Renal cortex interstitium (tissue), 11 donors: ENCODE measurements at regions not wholly inside any gene's neighbourhood (a gene's known extent, or its start where the extent isn't known, plus 50 kb on each side); places are given as distances from the start of the nearest gene placed in this dataset.

Experiments
- DNase-seq, 11 donors: peaks; one replicate each; pipeline ENCODE4 v3.0.0-alpha.2; 2013; ENCODE audit warnings: low read depth in 9 of 11, low spot score in 4 of 11; ENCODE audit errors: extremely low read depth in 1 of 11

DNA sequence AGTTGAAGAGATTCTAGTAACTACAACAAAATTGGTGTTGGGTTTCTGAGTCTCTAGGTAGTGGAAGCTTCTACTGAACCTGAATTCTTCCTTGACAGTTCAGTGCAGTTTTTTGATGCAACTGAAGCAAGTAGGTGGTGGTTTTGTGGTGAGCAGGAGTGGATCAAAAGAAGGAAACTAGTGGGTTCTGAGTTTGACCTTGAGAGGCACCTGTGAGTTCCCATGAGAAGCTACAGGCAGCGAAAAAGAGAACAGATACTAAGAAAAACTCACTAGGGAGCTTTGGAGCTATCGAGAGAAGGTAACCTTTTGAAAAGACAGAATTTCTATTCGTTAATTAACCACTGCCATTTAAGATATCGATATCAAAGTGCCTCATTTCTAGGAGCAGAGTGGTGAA lies 145.2 kb downstream of the PDHA2 start:
- DNase-seq, result no peak

- DNase-seq, result no peak
These were observed 146.1 kb downstream of the PDHA2 start for GRCh38 chr4:95985791-95986550.

- no peak for DNase-seq
These were observed 148.0 kb downstream of the PDHA2 start for GRCh38 chr4:95987851-95988250.

DNA sequence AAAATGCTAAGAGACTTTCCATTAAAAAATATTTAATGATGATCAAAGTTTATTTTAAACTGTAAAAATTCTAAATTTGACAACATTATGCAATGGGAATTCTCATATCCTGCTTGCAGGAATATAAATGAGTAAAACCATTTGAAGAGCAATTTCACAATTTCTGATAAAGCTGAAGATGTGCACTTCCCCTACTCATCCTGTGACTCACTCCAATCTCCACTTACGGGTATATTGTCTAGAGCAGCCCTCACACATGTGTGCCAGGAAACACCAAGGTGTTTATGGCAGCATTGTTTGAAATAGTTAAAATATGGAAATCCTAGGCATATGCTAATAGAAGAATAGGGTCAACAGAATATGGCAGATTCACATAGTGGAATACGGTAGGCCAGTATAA lies 158.4 kb downstream of the PDHA2 start:
- DNase-seq, result no peak

DNA sequence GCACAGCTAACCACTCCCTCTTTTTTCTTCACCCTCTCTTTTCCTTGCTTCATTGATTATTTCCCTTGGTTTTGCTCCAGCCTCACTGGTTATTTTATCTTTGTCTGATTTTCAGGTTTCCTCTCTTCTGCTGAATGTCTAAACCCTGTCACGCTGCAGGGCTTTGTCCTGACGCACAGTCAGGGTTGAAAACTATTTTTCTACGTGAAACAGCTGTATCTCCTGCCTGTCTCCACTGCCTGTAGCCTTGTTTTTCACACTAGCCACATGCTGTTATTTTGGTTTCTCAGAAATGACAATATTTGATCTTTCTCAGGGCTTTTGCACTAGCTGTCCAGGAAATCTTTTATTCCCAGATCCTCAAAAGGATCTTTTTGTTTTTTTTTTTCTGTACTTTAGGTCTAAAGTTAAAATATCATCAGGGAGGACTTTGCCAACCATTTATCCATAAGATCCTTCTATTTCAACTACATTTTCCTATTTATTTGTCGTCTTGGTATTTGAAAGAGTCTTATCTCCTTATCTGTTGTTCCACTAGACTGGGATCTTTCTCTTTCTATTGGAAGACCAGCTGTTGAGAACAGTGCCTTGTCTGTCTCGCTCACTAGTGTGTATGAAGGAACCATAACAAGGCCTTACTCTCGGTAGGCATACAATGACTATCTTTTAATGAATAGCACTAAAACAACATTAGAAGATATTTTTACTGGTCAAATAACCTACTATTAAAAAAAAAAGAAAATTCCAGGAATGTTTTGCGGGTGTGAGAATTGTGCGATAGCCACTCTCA lies 164.3 kb downstream of the PDHA2 start:
- DNase-seq, result no peak

- no peak for DNase-seq
These were observed 169.7 kb downstream of the PDHA2 start for GRCh38 chr4:96009427-96010119.

DNA sequence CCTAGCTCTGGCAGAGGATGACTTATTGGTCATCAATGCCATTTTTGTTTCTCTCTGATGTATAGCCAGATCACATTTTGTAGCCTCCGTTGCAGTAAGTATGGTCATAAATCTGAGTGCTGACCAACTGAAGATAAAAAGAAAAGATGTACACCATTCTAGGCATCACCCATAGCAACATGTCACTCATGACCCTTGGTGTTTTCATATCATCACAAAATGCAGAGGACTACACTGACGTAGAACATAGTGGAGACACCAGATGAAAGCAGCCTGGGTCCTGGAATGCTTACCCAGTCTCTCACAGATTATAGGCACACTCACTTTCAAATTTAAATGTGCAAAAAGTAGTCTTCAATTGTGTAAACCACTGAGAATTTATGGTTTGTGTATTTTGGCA lies 172.8 kb downstream of the PDHA2 start:
- DNase-seq, result no peak

GRCh38 chr4:96016634-96017299 lies 176.9 kb downstream of the PDHA2 start:
- no peak for DNase-seq

- DNase-seq, result no peak
These were observed 185.1 kb downstream of the PDHA2 start for GRCh38 chr4:96025011-96025410.

GRCh38 chr4:96035727-96036126 lies 195.8 kb downstream of the PDHA2 start:
- no peak for DNase-seq

GRCh38 chr4:96036781-96037180 lies 196.9 kb downstream of the PDHA2 start:
- no peak for DNase-seq

GRCh38 chr4:96037705-96038104 lies 197.8 kb downstream of the PDHA2 start:
- DNase-seq, result no peak

GRCh38 chr4:96039217-96039616 lies 199.3 kb downstream of the PDHA2 start:
- DNase-seq, result no peak

- DNase-seq, result no peak
These were observed 200.0 kb downstream of the PDHA2 start for GRCh38 chr4:96039803-96040436.

DNA sequence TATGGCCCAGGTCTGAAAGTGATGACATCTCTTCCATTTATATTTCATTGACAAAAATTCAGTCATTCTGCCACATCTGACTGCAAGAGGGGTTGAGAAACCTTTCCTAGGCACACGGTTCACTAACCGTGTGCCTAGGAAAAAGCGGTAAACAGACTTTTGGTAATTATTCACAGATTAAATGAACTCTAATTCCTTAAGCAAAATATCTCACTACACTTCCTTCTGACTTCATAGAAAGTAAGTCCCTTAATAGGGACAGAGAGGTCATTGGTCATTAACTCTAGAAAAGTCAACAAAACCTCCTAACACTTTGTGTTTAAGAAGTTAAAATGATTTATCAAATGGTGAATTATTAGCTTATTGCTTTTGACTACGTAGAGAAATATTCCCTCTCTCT lies 205.1 kb downstream of the PDHA2 start:
- DNase-seq, result peak in 1 of 11 donors; percentile 4

GRCh38 chr4:96052827-96053226 lies 212.9 kb downstream of the PDHA2 start:
- DNase-seq, result no peak

DNA sequence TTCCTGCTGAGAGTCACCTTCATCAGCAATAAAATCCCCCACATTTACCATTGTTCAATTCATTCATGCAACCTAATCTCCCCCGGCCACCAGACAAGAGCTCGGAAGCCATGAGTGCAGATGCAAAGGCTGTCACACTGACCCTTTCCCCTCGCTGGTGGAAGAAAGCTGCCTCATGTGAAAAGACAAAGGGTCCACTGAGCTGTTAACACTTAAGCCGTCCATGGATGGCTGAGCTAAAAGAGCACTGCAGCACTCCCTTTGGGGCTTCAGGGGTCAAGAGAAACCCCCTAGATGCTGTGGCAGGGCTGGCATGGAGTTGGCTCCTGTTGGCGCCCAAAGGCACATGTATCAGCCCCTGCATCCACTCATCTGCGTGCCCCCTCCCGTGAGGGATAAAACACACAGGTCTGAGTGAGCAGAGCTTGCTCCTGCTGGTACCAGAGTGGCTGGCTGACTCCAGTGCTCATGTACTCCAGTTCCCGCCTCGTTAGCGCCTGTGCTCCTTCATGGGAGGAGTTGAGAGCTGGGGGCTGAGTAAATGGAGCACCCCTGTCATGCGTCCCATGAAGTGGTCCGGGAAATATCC lies 216.5 kb downstream of the PDHA2 start:
- DNase-seq, result no peak

DNA sequence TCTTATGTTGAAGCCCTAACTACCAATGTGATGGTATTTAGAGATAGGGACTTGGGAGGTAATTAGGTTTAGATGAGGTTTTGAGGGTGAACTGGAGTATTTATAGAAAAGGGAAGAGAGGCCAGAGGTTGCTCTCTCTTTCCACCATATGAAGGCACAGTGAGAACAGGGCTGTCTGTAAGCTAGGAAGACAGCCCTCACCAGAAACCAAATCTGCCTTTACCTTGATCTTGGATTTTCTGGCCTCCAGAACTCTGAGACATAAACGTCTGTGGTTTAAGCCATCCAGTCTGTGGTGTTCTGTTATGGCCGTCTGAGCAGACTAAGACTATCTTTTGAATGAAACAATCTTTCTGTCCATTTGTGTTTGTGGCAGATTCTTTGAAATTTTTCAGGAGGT lies 223.7 kb downstream of the PDHA2 start:
- no peak for DNase-seq

DNA sequence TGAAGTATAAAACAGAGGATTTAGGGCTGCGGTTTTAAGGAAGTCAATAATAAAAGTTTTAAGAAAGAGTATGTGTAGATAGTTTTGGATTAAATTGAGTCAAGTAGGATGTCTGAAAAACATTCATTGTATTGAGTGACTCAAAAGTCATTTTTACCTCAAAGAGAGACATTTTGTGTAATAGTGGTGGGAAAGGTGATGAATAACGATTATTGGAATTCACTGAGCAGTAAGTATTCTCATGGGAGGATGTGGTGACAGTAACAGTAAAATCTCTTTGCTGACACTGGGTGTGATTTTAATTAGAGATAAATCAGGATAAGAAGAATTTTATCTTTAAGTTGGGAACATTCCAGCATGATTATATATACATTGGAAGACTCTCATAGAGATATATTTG lies 233.6 kb downstream of the PDHA2 start:
- DNase-seq, result no peak
